Common myeloid progenitor, CD34-positive (primary cell): ENCODE measurements at regions not wholly inside any gene's neighbourhood (a gene's known extent, or its start where the extent isn't known, plus 50 kb on each side); places are given as distances from the start of the nearest gene placed in this dataset.
"Not testable (repeated sequence)": the region's sequence is repeated elsewhere in the genome, so short reads cannot be mapped to it uniquely, and the experiment has no call there.

Source experiments
- CTCF ChIA-PET: fragments of 350-600 bp; sonication (Branson Sonifier 250); formaldehyde crosslinking; loops from one replicate; lab custom pipeline; 2021; ENCODE audit warnings: antibody characterized with exemption; lab: Charles Lee
- POLR2A ChIA-PET: fragments of 350-600 bp; sonication (Branson Sonifier 250); formaldehyde crosslinking; loops from one replicate; lab custom pipeline; 2021; ENCODE audit warnings: antibody characterized with exemption; lab: Charles Lee
- DNase-seq, 3 donors: peaks; one replicate each; pipeline versions ENCODE4 v3.0.0 to v3.0.0-alpha.2; 2013
- H3K27ac ChIP-seq, 2 experiments: 1 replicate in 1 of 2; 2 replicates in 1 of 2; pipeline ENCODE4 v1.7.0; 2013; ENCODE audit warnings: inconsistent platforms in 2 of 2, low read length in 2 of 2, mild to moderate bottlenecking in 2 of 2, low read depth in 1 of 2, moderate library complexity in 1 of 2; ENCODE audit not compliant: severe bottlenecking in 2 of 2, insufficient read depth in 1 of 2, poor library complexity in 1 of 2
- H3K27me3 ChIP-seq, 5 experiments: replicated peaks in 2 of 5; 1 replicate in 3 of 5; 2 replicates in 2 of 5; pipeline versions ENCODE4 v1.6.1 to v1.7.0; 2013; ENCODE audit warnings: low read length in 4 of 5, mild to moderate bottlenecking in 2 of 5, moderate library complexity in 2 of 5, inconsistent platforms in 1 of 5; ENCODE audit not compliant: insufficient read depth in 5 of 5, control insufficient read depth in 4 of 5
- H3K36me3 ChIP-seq, 4 experiments: 1 replicate in 2 of 4; 2 replicates in 2 of 4; pipeline versions ENCODE4 v1.6.1 to v1.7.0; 2013; ENCODE audit warnings: low read length in 3 of 4, control low read depth in 1 of 4, mild to moderate bottlenecking in 1 of 4; ENCODE audit not compliant: control insufficient read depth in 4 of 4, insufficient read depth in 4 of 4
- H3K4me1 ChIP-seq, 4 experiments: 1 replicate in 3 of 4; 2 replicates in 1 of 4; pipeline versions ENCODE4 v1.6.1 to v1.7.1; 2013; ENCODE audit warnings: low read length in 3 of 4, mild to moderate bottlenecking in 3 of 4, control low read depth in 1 of 4, inconsistent platforms in 1 of 4, moderate library complexity in 1 of 4; ENCODE audit not compliant: control insufficient read depth in 4 of 4, insufficient read depth in 4 of 4; ENCODE audit errors: control extremely low read depth in 1 of 4
- H3K4me3 ChIP-seq, 7 experiments: 1 replicate in 4 of 7; 2 replicates in 3 of 7; pipeline versions ENCODE4 v1.5.1 to v1.7.0; 2013; ENCODE audit warnings: mild to moderate bottlenecking in 7 of 7, low read length in 6 of 7, moderate library complexity in 6 of 7, inconsistent platforms in 2 of 7, low read depth in 2 of 7, control low read depth in 1 of 7; ENCODE audit not compliant: insufficient read depth in 4 of 7, control insufficient read depth in 1 of 7; ENCODE audit errors: extremely low read depth in 1 of 7
- H3K9me3 ChIP-seq, 5 experiments: 1 replicate in 4 of 5; 2 replicates in 1 of 5; pipeline versions ENCODE4 v1.6.1 to v1.7.1; 2013; ENCODE audit warnings: low read length in 4 of 5, mild to moderate bottlenecking in 2 of 5, inconsistent platforms in 1 of 5, low read depth in 1 of 5, moderate library complexity in 1 of 5; ENCODE audit not compliant: control insufficient read depth in 4 of 5, insufficient read depth in 2 of 5; ENCODE audit errors: control extremely low read depth in 1 of 5
- WGBS: methylation state at CpG from one replicate; pipeline ENCODE4 v1.1.5; 2013; ENCODE audit not compliant: insufficient coverage; 5-methylcytosine and 5-hydroxymethylcytosine counted together

GRCh38 chr16:26836114-26836513, 230.6 kb upstream of the C16orf82 start:
- H3K9me3 ChIP-seq, H3K36me3 ChIP-seq, CTCF ChIA-PET: not testable (repeated sequence)

DNA sequence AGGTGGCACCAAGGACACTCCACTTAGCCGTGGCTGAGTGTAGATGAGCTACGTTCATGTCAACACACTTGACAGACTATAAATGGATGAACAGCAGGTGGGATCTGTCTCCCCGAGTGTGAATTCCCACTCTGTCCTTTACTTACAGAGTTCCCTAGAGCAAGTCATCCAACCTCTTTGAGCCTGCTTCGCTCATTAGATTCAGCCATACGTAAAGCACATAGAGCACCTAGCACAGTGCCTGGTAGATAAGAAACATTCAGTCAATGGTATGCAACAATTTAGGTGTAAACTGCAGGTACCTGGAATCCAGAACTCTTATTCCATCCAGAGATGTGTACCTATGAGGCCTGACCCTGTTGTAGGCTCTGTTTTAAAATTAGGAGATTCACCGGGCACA, 227.8 kb upstream of the C16orf82 start:
- ChIA-PET CTCF (no interaction called here), POLR2A (no interaction called here)
- H3K9me3 ChIP-seq, result no peaks in the 10 kb centered on the region
- no peaks in the 10 kb centered on the region for H3K27me3 ChIP-seq
- no peak overlapping the region for H3K27ac ChIP-seq
- no peaks in the 10 kb centered on the region for H3K4me1 ChIP-seq
- H3K4me3 ChIP-seq, result no peak overlapping the region
- no peak for DNase-seq
- 94% methylated on average over 5 of the region's 6 CpGs for WGBS
- H3K36me3 ChIP-seq, result no peaks in the 10 kb centered on the region

More at GRCh38 chr16:26836114-26836513, 230.6 kb upstream of the C16orf82 start:
- H3K4me1 ChIP-seq, H3K4me3 ChIP-seq, DNase-seq, POLR2A ChIA-PET, H3K27me3 ChIP-seq, H3K27ac ChIP-seq: not testable (repeated sequence)
- WGBS, result 90% methylated on average over 11 of the region's 31 CpGs

GRCh38 chr16:26840691-26841090, 226.0 kb upstream of the C16orf82 start:
- no peak overlapping the region for H3K27ac ChIP-seq
- H3K36me3 ChIP-seq, result no peaks in the 10 kb centered on the region
- CTCF ChIA-PET, result no interaction called here
- no peak for DNase-seq
- no peaks in the 10 kb centered on the region for H3K27me3 ChIP-seq
- POLR2A ChIA-PET, result no interaction called here
- H3K4me1 ChIP-seq, result no peaks in the 10 kb centered on the region
- no peak overlapping the region for H3K4me3 ChIP-seq
- no peaks in the 10 kb centered on the region for H3K9me3 ChIP-seq
- 89% methylated on average over 5 of the region's 7 CpGs for WGBS

DNA sequence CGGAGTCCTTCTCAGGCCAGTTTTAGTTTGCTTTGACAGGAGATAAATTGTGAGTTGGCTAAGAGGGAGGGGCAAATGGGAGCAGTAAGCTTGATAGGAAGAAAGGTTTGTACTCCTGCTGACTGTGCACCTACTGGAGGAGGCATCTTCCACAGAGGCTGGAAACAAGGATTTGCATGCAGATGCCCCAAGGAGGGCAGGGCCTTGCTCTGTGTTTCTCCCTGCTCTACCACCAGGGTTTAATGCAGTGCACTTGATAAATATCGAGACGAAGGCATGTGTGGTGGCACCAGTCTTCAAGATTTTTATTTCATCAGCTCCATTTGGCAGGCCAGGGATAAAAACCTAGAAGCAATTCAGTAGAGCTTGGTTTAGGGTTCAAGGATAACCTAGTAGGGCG, 210.5 kb upstream of the C16orf82 start:
- 80% methylated on average over 3 of the region's 4 CpGs for WGBS

GRCh38 chr16:26856791-26857190, 209.9 kb upstream of the C16orf82 start:
- CTCF ChIA-PET, result no interaction called here

More for the DNA sequence above, 210.5 kb upstream of the C16orf82 start:
- H3K27me3 ChIP-seq, result no peaks in the 10 kb centered on the region
- H3K4me1 ChIP-seq, result no peaks in the 10 kb centered on the region
- peaks cover 0 to 12% (median 3%) of the 10 kb centered on the region in 5 experiments for H3K9me3 ChIP-seq
- no peak for DNase-seq
- POLR2A ChIA-PET, result no interaction called here
- no peak overlapping the region for H3K4me3 ChIP-seq
- no peak overlapping the region for H3K27ac ChIP-seq
- H3K36me3 ChIP-seq, result no peaks in the 10 kb centered on the region
- CTCF ChIA-PET, result no interaction called here

GRCh38 chr16:26857371-26857770, 209.4 kb upstream of the C16orf82 start:
- WGBS, result no CpG with 5 or more reads among the region's 4 CpGs
- Histone ChIP-seq H3K36me3 (no peaks in the 10 kb centered on the region), H3K27me3 (no peaks in the 10 kb centered on the region), H3K9me3 (peaks cover 0 to 12% (median 3%) of the 10 kb centered on the region in 5 experiments), H3K4me3 (no peak overlapping the region), H3K27ac (no peak overlapping the region), H3K4me1 (no peaks in the 10 kb centered on the region)
- ChIA-PET CTCF (no interaction called here), POLR2A (no interaction called here)
- DNase-seq, result no peak

More at GRCh38 chr16:26856791-26857190, 209.9 kb upstream of the C16orf82 start:
- POLR2A ChIA-PET, result no interaction called here
- Histone ChIP-seq H3K9me3 (peaks cover 0 to 12% (median 3%) of the 10 kb centered on the region in 5 experiments), H3K27me3 (no peaks in the 10 kb centered on the region), H3K36me3 (no peaks in the 10 kb centered on the region), H3K4me1 (no peaks in the 10 kb centered on the region), H3K27ac (no peak overlapping the region), H3K4me3 (no peak overlapping the region)
- WGBS, result 91% methylated on average over 3 of the region's 5 CpGs
- no peak for DNase-seq

- WGBS, result no CpG with 5 or more reads among the region's 1 CpG
- H3K27me3 ChIP-seq, result no peaks in the 10 kb centered on the region
- no peaks in the 10 kb centered on the region for H3K36me3 ChIP-seq
- no peak for DNase-seq
- H3K27ac ChIP-seq, result no peak overlapping the region
- peaks cover 0 to 12% (median 3%) of the 10 kb centered on the region in 5 experiments for H3K9me3 ChIP-seq
- no peak overlapping the region for H3K4me3 ChIP-seq
- H3K4me1 ChIP-seq, result no peaks in the 10 kb centered on the region
- CTCF ChIA-PET, result interaction anchor here (0.6 kb wide), 1 partner anchor 235 kb away, joined by 3 read pairs; no protein-coding TSS in a partner anchor
- POLR2A ChIA-PET, result no interaction called here
Observed at GRCh38 chr16:26860506-26860905, 206.2 kb upstream of the C16orf82 start.
